Neuronal stem cell (in vitro differentiated cells): ENCODE measurements at regions not wholly inside any gene's neighbourhood (a gene's known extent, or its start where the extent isn't known, plus 50 kb on each side); places are given as distances from the start of the nearest gene placed in this dataset.

Source experiments
- DNase-seq: peaks from one replicate; pipeline ENCODE4 v3.0.0-alpha.2; 2013; ENCODE audit warnings: low spot score
- H2AFZ ChIP-seq: one replicate; pipeline ENCODE4 v1.6.1; 2013; ENCODE audit warnings: mild to moderate bottlenecking, low read length, inconsistent platforms
- H2AK5ac ChIP-seq: 2 replicates; pipeline ENCODE4 v1.6.1; 2013; ENCODE audit warnings: low read depth, mild to moderate bottlenecking, inconsistent platforms, low read length, moderate library complexity, mixed read lengths
- H2BK120ac ChIP-seq: 2 replicates; pipeline ENCODE4 v1.6.1; 2013; ENCODE audit warnings: low read depth, mild to moderate bottlenecking, inconsistent platforms, low read length, moderate library complexity, mixed read lengths
- H2BK12ac ChIP-seq: one replicate; pipeline ENCODE4 v1.6.1; 2013; ENCODE audit warnings: low read length, inconsistent platforms
- H2BK15ac ChIP-seq: 2 replicates; pipeline ENCODE4 v1.6.1; 2013; ENCODE audit warnings: mild to moderate bottlenecking, low read length, inconsistent platforms, mixed read lengths
- H2BK5ac ChIP-seq: one replicate; pipeline ENCODE4 v1.6.1; 2013; ENCODE audit warnings: inconsistent platforms, mild to moderate bottlenecking, low read length, moderate library complexity
- H3K14ac ChIP-seq: one replicate; pipeline ENCODE4 v1.6.1; 2013; ENCODE audit warnings: low read length, inconsistent platforms
- H3K18ac ChIP-seq: 2 replicates; pipeline ENCODE4 v1.6.1; 2013; ENCODE audit warnings: low read length, inconsistent platforms
- H3K23ac ChIP-seq: 2 replicates; pipeline ENCODE4 v1.6.1; 2013; ENCODE audit warnings: low read depth, mild to moderate bottlenecking, mixed read lengths, low read length, inconsistent platforms; ENCODE audit not compliant: poor library complexity
- H3K27ac ChIP-seq: replicated peaks from 3 replicates; pipeline ENCODE4 v1.5.1; 2013; ENCODE audit warnings: low read length, inconsistent platforms
- H3K27me3 ChIP-seq, 3 experiments: 2 replicates each; pipeline ENCODE4 v1.6.1; 2013; ENCODE audit warnings: low read length in 3 of 3, mild to moderate bottlenecking in 2 of 3, inconsistent platforms in 1 of 3, low read depth in 1 of 3, mixed read lengths in 1 of 3, moderate library complexity in 1 of 3; ENCODE audit not compliant: control insufficient read depth in 3 of 3, insufficient read depth in 3 of 3
- H3K36me3 ChIP-seq, 2 donors: replicated peaks in 1 of 2; 2 replicates each; pipeline ENCODE4 v1.6.1; 2013; ENCODE audit warnings: low read length in 2 of 2; ENCODE audit not compliant: control insufficient read depth in 2 of 2, insufficient read depth in 2 of 2
- H3K4ac ChIP-seq: 2 replicates; pipeline ENCODE4 v1.6.1; 2013; ENCODE audit warnings: inconsistent platforms, mild to moderate bottlenecking, low read length, moderate library complexity
- H3K4me1 ChIP-seq, 2 donors: 1 replicate in 1 of 2; 2 replicates in 1 of 2; pipeline ENCODE4 v1.6.1; 2013; ENCODE audit warnings: low read length in 2 of 2, low read depth in 1 of 2; ENCODE audit not compliant: control insufficient read depth in 2 of 2, insufficient read depth in 1 of 2
- H3K4me2 ChIP-seq: one replicate; pipeline ENCODE4 v1.6.1; 2013; ENCODE audit warnings: mild to moderate bottlenecking, low read length, inconsistent platforms; ENCODE audit not compliant: insufficient read depth, poor library complexity, severe bottlenecking
- H3K4me3 ChIP-seq, 2 donors: 2 replicates each; pipeline ENCODE4 v1.5.1; 2013; ENCODE audit warnings: low read length in 2 of 2, mild to moderate bottlenecking in 2 of 2, inconsistent platforms in 1 of 2, moderate library complexity in 1 of 2
- H3K79me1 ChIP-seq: one replicate; pipeline ENCODE4 v1.6.1; 2013; ENCODE audit warnings: low read depth, mild to moderate bottlenecking, inconsistent platforms, low read length, moderate library complexity
- H3K9ac ChIP-seq: one replicate; pipeline ENCODE4 v1.6.1; 2013; ENCODE audit warnings: mild to moderate bottlenecking, low read depth, low read length, inconsistent platforms; ENCODE audit not compliant: poor library complexity
- H3K9me3 ChIP-seq, 2 donors: replicated peaks in 1 of 2; 2 replicates each; pipeline versions ENCODE3 to v1.6.1; 2013; ENCODE audit warnings: low read length in 2 of 2, mild to moderate bottlenecking in 2 of 2, inconsistent platforms in 1 of 2, low read depth in 1 of 2, mixed read lengths in 1 of 2, moderate library complexity in 1 of 2; ENCODE audit not compliant: control insufficient read depth in 2 of 2, insufficient read depth in 1 of 2
- H4K8ac ChIP-seq: one replicate; pipeline ENCODE4 v1.6.1; 2013; ENCODE audit warnings: low read depth, mild to moderate bottlenecking, inconsistent platforms, low read length, moderate library complexity
- H4K91ac ChIP-seq: one replicate; pipeline ENCODE4 v1.6.1; 2013; ENCODE audit warnings: low read length, low read depth, mild to moderate bottlenecking, inconsistent platforms; ENCODE audit not compliant: poor library complexity
- WGBS, 2 donors: extraction: QIAGEN DNeasy Blood & Tissue Kit; methylation state at CpG; one replicate each; pipeline ENCODE4 v1.1.7; 2013; ENCODE audit warnings: missing lambda C conversion rate in 2 of 2, mixed read lengths in 1 of 2; ENCODE audit not compliant: insufficient read length in 2 of 2, insufficient replicate concordance in 1 of 2; ENCODE audit errors: extremely low coverage in 2 of 2; 5-methylcytosine and 5-hydroxymethylcytosine counted together

DNA sequence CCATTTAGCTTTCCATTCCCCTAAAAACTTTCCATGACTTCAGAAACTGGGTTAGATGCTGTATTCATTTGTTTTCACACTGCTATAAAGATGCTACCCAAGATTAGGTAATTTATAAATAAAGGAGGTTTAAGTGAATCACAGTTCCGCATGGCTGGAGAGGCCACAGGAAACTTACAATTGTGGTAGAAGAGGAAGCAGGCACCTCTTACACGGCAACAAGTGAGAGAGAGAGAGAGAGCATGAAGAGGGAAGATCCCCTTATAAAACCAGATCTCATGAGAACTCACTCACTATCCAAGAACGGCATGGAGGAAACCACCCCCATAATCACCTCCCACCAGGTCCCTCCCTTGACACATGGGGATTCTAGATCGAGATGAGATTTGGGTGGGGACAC, 336.8 kb downstream of the TFEC start:
- Histone ChIP-seq H3K27me3 (no peaks in the 10 kb centered on the region), H3K4ac (no peak overlapping the region), H2AK5ac (no peak overlapping the region), H3K14ac (no peak overlapping the region), H3K36me3 (no peaks in the 10 kb centered on the region), H4K91ac (no peak overlapping the region), H2AFZ (no peak overlapping the region), H3K9me3 (no peaks in the 10 kb centered on the region), H3K79me1 (no peaks in the 10 kb centered on the region), H3K4me3 (no peak overlapping the region), H3K4me2 (no peak overlapping the region), H3K4me1 (no peaks in the 10 kb centered on the region), H3K18ac (no peak overlapping the region), H4K8ac (no peak overlapping the region), H2BK120ac (no peak overlapping the region), H2BK15ac (no peak overlapping the region), H2BK5ac (no peak overlapping the region), H3K9ac (no peak overlapping the region), H2BK12ac (no peak overlapping the region), H3K27ac (no peak overlapping the region), H3K23ac (no peak overlapping the region)
- no CpG with 5 or more reads among the region's 4 CpGs for WGBS, 2 donors
- no peak for DNase-seq

DNA sequence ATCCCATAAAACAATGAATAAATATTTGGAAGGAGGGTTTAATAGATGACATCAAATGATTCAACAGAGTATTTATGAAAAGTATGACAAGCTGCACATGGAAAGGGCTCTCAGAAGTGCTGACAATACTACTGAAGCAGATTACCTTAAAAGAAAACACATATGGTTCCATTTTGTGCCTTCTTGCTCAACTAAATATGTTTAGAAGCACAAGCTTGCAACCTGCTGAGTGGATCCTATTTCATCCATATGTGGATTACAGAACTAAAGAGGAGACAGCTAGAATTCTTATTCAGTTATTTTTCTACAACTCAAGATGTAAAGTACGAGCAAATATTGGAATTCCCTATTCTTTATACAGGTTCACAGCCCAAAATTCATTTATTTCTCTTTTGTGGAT, 340.6 kb downstream of the TFEC start:
- no peaks in the 10 kb centered on the region for H3K4me1 ChIP-seq
- H3K14ac ChIP-seq, result no peak overlapping the region
- no CpG with 5 or more reads among the region's 1 CpG for whole genome bisulfite sequencing, 2 donors
- no peak overlapping the region for H3K18ac ChIP-seq
- no peak overlapping the region for H4K8ac ChIP-seq
- H3K4me2 ChIP-seq, result no peak overlapping the region
- H2AFZ ChIP-seq, result no peak overlapping the region
- no peak overlapping the region for H3K4ac ChIP-seq
- H2AK5ac ChIP-seq, result no peak overlapping the region
- no peak overlapping the region for H2BK120ac ChIP-seq
- no peak overlapping the region for H3K23ac ChIP-seq
- H3K36me3 ChIP-seq, result no peaks in the 10 kb centered on the region
- H2BK12ac ChIP-seq, result no peak overlapping the region
- no peaks in the 10 kb centered on the region for H3K9me3 ChIP-seq
- H2BK5ac ChIP-seq, result no peak overlapping the region
- H3K9ac ChIP-seq, result no peak overlapping the region
- no peak overlapping the region for H2BK15ac ChIP-seq
- no peak overlapping the region for H3K27ac ChIP-seq
- no peaks in the 10 kb centered on the region for H3K79me1 ChIP-seq
- no peak overlapping the region for H3K4me3 ChIP-seq
- H3K27me3 ChIP-seq, result no peaks in the 10 kb centered on the region
- no peak overlapping the region for H4K91ac ChIP-seq
- DNase-seq, result no peak

DNA sequence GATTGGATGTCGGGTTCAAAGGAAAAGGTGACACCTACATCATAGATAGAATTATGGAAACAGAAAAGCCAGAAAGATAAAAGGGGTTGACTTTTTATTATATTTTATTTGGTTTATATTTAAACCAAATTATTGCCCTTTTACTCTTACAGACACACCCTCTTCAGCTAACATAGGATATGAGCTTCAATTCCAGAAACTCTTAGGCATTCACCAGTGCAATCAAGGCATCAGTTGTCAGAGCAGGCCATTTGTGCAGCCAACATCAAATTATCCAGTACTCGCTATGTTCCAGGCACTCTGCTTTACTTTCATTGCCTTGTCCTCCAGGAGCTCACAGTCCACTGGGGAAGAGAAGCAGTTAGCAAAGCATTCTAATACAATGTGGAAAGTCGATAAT, 347.5 kb downstream of the TFEC start:
- no peak overlapping the region for H2BK120ac ChIP-seq
- no peaks in the 10 kb centered on the region for H3K79me1 ChIP-seq
- H2BK12ac ChIP-seq, result no peak overlapping the region
- peaks cover 0 to 7% of the 10 kb centered on the region in 2 donors for H3K4me1 ChIP-seq
- H2BK15ac ChIP-seq, result no peak overlapping the region
- H3K9me3 ChIP-seq, result no peaks in the 10 kb centered on the region
- no peak overlapping the region for H3K23ac ChIP-seq
- no peak overlapping the region for H4K8ac ChIP-seq
- no peaks in the 10 kb centered on the region for H3K36me3 ChIP-seq
- no peak overlapping the region for H2AK5ac ChIP-seq
- H3K27me3 ChIP-seq, result no peaks in the 10 kb centered on the region
- no peak overlapping the region for H2AFZ ChIP-seq
- H3K4ac ChIP-seq, result no peak overlapping the region
- WGBS, 2 donors, result no CpG with 5 or more reads among the region's 3 CpGs
- H3K4me2 ChIP-seq, result no peak overlapping the region
- no peak overlapping the region for H3K18ac ChIP-seq
- H3K14ac ChIP-seq, result no peak overlapping the region
- H3K9ac ChIP-seq, result no peak overlapping the region
- H3K27ac ChIP-seq, result no peak overlapping the region
- no peak for DNase-seq
- H3K4me3 ChIP-seq, result no peak overlapping the region
- no peak overlapping the region for H2BK5ac ChIP-seq
- H4K91ac ChIP-seq, result no peak overlapping the region

DNA sequence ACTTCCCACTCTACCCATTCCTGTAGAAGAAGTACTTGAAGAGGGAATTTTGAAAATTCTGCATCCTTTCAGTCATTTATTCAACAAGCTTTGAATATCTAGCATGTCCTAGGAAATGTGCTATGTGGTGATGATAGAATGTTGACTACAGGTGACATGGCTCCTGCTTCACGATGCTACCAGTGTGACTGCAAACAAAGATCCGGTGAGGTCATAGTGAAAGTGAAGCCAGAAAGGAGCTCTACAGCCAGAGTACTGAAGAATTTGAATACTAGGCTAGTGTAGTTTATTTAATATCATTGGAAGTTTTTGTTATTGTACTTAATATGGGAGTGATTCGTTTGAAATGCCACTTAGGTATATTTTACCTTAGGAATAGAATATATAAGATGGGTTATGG, 348.1 kb downstream of the TFEC start:
- Histone ChIP-seq H3K79me1 (no peaks in the 10 kb centered on the region), H2BK12ac (no peak overlapping the region), H3K36me3 (no peaks in the 10 kb centered on the region), H2BK5ac (no peak overlapping the region), H3K4ac (no peak overlapping the region), H2AK5ac (no peak overlapping the region), H3K4me2 (no peak overlapping the region), H2BK15ac (no peak overlapping the region), H3K27me3 (no peaks in the 10 kb centered on the region), H4K91ac (no peak overlapping the region), H3K9me3 (no peaks in the 10 kb centered on the region), H3K4me1 (peaks cover 0 to 7% of the 10 kb centered on the region in 2 donors), H2BK120ac (no peak overlapping the region), H3K23ac (no peak overlapping the region), H4K8ac (no peak overlapping the region), H2AFZ (no peak overlapping the region), H3K18ac (no peak overlapping the region), H3K9ac (no peak overlapping the region), H3K14ac (no peak overlapping the region), H3K27ac (no peak overlapping the region), H3K4me3 (no peak overlapping the region)
- no CpG with 5 or more reads among the region's 3 CpGs for WGBS, 2 donors
- DNase-seq, result no peak
